ENCODE measurements at regions not wholly inside any gene's neighbourhood (a gene's known extent, or its start where the extent isn't known, plus 50 kb on each side); places are given as distances from the start of the nearest gene placed in this dataset.

GRCh38 chr3:177803500-177803899 lies 606.2 kb upstream of the TBL1XR1 start:
- no peak for TF ChIP-seq POLR2A (IDR thresholded peaks at IDR 0.05; ENCODE audit: low read depth, low read length)
- no peak for TF ChIP-seq POLR2AphosphoS5 (IDR thresholded peaks at IDR 0.05; ENCODE audit: low read depth, low read length)
